HS-5 (cell line): ENCODE measurements at regions not wholly inside any gene's neighbourhood (a gene's known extent, or its start where the extent isn't known, plus 50 kb on each side); places are given as distances from the start of the nearest gene placed in this dataset.
"Not testable (repeated sequence)": the region's sequence is repeated elsewhere in the genome, so short reads cannot be mapped to it uniquely, and the experiment has no call there.

Source experiments
- DNase-seq: peaks from one replicate; pipeline ENCODE4 v3.0.0-alpha.2; 2012; ENCODE audit warnings: low read depth

DNA sequence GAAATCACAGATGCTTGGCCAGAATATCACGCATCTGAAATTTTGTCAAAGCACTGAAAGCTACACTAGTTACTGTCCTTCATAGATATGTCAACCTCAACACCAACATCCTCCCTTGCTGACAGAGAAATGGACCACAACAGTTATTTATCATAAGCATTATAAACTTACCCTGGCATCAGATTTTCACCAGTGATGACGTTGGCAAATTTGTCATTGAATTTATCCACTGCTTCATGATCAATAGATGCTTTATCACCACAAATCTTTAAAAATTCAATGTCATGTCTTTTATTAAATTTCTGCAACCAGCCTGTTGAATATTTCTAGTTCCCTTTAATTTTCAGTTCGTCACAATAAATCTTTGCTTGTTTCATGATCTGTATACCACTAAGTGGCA lies 205.7 kb downstream of the GJA1 start:
- no peak for DNase-seq

DNA sequence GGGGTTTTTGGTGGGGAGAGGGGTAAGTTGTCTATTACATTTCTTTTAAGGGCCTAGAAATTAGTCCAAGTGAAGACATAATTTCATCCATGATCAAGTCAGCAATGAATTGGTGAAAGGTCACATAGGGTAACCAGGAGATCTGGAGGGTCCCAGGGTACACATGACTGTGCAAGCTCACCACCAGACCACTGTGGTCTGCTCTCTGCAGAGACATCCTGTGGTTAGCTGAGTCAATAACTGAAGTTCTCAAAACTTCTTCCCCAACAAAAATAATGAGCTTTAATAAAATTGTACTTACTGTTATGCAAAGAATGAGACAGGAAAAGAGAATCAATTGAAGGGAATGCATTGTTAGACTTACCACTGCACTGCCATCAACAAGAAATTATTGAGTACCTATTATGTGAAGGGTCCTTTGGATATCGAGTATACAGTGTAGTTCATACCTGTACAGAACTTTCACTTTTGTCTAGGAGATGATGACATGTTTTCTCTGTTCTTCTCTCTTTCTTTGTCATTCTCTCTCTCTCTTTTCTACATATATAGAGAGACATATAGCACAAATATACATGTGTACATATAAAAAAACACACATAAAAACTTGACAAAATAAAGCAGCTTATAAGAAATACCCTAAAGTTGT lies 209.8 kb downstream of the GJA1 start:
- no peak for DNase-seq

DNA sequence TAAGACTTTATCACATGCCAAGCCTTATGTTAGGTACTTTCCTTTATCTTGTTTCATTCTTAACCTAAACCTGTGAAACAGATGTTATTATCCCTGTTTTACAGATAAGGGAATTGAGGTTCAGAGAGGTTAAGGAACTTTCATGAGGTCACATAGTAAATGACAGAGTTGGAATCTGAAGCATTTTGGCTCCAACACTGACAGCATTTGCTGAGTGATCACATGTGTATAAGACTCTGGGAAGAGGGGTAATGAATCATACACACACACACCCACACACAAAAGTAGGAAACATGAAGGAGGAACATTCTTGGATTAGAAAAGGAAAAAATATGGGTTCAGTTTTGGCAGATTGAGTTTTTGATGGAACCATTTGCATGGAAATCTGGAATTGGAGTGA lies 212.5 kb downstream of the GJA1 start:
- DNase-seq: peak; percentile 26

DNA sequence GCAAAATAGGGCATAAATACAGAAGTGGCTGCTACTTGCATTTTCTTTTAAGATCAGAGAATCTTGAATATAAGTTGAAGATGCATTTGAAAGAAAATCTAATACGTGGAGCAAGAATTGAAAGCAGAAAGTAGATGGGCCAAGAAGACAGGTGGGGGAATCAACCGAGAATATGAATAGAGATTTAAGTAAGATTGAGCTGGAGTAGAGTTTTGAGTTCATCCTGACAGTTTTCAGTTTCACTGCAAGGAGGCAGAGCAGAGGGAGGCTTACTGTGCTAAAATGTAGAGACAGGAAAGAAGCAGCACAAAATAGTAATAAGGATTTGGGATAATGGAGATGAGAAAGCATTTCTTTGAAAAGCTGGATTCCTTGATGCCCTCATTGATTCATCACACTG lies 214.5 kb downstream of the GJA1 start:
- DNase-seq: no peak

DNA sequence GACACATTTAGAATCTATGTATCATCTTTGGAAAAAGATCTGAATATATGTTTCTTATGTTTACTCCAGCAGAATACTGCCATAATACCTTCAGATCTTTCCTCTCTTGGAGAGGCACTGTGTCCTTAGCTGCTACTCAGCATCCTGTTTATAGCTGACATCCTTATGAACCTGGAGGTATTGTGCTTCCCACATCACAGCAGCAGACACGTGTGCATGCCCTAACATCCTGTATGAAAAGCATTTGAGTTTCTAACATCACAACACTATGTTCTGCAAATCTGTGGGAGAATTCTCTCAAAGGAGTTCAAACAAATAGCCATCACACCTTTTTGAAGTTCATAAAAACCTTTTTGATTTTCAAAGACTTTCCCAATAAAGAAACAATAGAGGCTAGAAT lies 216.0 kb downstream of the GJA1 start:
- no peak for DNase-seq

DNA sequence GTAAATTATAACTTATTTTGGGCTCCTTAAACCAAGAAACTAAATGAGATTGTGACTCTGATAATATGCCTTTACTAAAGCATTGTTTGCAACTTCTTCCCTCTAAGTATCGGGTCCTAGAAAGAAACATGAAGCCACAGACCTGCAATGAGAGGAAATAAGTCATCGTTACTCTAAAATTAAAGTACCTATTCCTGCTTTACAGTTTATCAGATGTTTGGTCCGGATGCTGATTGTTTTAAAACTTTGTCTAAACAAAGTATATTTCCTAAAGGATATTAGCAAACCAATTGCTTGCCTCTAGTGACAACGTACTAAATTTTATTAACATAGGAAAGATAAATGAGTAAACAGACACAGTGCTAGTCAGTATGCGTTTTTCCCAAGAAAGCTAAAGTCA lies 216.8 kb downstream of the GJA1 start:
- DNase-seq: no peak

DNA sequence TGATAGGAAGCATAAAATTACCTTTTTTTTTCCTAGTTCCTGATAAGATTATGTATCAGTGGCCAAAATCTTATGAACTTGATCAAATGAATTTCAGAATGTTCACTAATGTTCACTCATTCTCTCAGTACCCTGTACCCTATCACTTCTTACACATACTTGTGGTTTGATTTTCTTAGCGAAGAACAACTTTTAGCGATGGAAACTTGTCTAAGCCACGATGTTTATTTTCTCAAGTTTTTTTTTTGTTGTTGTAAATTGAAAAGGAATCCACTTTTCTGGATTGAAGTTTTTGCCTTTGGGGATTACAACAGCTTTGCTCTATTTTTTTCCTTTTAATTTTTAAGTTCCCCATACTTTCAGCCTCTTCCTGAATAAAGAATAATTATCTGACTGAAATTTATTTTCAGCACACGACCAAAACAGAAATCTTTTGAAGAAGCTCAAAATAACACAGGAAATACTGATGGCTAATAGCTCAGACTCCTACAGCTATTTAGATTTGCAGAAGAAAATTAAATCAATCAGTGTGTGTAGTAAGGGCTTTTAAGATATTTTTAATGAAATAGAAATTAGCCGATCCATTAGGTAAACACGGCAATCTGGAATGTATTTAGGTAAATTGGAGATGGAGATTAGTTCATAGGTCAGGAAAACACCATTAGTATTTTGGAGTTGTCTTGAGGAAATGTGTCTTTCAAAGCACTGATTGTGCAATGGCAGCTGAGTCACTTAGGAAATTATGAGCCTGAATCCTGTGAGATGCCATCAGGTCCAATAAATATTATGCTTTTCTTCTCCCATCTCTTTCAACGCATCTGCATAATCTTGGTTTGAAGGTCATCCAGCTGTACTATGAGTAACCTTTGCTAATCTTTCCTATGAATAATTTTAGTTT lies 217.5 kb downstream of the GJA1 start:
- DNase-seq: peak; percentile 87

DNA sequence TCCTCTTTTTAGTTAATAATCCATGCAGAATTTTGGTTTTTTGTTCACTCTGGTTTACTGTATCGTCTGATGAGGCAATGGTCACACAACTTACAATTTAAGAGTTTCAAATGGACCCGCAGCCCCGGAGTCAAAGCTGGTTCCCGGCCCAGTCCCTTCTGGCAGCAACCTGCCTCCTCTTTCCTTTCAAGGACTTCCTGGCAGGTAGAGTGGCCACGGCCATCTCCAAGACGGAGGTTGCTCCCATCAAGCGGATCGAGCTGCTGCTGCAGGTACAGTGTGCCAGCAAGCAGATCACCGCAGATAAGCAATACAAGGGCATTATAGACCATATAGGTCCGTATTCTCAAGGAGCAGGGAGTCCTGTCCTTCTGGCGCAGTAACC lies 218.2 kb downstream of the GJA1 start:
- no peak for DNase-seq

DNA sequence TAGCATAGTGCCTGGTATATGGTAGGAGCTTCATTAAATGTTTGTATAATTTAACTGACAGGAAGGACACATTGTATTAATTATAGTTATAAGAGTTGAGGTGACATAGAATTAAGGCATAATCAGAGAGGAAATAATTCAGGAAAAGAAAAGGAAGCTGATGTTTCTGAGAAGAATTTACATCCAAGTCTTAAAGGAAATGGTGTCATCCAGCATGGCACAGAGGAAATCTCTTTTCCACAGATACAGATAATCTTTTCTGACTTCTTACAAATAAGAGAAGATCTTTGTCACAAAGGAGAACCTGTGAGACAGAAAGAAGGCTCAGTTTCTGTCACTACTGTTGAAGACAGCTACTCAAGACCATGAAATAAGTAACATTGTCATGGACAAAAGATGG lies 222.5 kb downstream of the GJA1 start:
- DNase-seq: no peak

DNA sequence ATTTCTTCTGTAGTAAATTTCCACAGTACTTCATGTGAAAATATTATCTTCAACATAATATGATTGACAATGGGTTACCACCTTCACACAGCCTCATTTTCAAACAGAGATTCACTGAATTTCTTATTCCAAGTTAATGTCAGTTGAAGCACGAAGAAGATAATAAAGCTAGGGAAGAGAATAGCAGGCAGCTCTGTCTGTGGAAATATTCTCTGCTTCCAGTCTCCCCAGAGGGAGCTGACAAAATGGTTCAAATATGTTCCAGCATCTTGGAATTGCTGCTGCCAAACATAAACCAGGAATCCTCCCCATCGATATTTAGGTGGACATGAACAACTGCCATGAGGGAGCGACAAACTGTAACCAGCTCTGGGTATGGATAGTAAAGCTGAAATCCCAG lies 224.8 kb downstream of the GJA1 start:
- no peak for DNase-seq

DNA sequence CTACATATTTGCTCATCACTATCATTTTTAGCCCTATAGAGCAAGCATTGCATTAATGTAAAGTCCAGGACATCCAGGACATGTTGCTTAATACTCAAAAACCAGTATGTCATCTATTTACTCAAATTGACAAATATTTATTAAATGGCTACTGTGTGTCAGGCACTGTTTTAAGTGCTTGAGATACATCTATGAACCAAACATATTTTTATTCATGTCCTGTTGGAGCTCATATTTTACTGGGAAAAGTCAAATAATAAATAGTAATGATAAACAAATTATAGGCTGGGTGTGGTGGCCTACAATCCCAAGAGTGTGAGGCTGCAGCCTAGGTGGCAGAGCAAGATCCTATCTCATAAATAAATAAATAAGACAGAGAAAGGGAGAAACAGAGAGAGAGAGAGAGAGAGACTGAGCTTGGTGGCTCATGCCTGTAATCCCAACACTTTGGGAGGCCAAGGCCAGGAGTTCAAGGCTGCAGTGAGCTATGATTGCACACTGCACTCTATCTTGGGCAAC lies 227.9 kb downstream of the GJA1 start:
- no peak for DNase-seq

DNA sequence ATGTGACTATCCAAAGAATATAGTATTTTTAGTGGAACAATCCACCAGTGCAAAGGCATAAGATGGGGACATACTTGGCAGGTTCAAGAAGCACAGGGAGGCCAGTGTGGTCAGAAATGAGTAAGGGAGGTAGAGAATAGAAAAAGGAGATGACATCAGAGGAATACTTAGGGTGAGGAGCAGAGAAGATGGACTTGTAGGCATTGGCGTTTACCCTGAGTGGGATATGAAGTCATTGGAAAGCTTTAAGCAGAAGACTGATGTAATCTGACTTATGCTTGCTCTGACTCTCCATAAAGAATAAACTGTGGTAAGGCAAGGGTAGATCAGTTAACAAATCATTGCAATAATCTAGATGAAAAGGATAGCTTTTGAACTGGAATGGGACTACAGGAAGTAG lies 228.7 kb downstream of the GJA1 start:
- DNase-seq: no peak

DNA sequence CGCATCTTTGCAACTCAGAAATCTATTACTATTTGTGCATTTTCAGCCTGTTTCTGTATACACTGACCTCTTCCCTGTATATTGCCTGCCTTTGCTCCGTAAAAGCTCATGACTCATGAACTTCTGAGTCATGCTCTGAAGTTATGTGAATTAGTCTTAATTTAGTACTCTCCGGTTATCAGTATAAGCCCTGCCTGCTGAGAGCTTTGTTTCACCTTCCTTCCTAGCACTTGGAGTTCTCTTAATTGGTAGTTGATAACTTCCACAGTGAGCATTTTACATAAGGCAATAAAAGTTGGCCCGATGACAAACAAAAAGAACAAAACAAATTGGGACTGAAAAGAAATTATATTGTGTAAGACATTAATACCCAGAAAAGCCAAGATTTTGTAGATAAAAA lies 231.4 kb downstream of the GJA1 start:
- DNase-seq: peak; percentile 57

DNA sequence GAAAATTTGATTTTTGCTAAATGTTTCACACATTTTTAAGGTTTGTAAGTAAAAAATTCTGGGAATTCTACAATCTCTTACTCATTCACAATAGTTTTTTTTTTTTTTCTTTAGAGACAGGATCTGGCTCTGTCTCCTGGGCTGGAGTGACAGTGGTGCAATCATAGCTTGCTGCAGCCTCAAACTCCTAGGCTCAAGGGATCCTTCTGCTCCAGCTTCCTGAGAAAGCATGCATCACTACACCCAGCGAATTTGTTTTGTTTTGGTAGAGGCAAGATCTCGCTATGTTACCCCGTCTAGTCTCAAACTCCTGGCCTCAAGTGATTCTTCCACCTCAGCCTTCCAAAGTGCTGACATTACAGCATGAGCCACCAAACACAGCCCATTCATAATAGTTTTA lies 232.8 kb downstream of the GJA1 start:
- no peak for DNase-seq

DNA sequence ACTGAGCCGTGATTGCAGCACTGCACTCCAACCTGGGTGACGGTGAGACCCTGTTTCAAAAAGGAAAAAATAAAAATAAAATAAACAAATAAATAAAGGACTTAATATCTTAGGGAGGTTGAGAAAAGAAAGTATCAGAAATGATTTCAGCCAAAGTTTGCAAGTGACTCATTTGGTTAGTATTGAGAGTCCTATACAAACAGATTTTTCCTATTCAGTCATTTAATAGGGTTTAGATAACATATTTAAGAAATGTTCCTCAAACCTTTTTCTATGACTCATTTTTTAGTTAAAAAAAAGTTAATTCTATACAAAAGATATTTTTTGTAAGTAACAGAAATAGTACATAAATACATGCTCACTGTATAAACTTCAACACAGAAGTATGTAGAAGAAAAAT lies 235.1 kb downstream of the GJA1 start:
- no peak for DNase-seq

DNA sequence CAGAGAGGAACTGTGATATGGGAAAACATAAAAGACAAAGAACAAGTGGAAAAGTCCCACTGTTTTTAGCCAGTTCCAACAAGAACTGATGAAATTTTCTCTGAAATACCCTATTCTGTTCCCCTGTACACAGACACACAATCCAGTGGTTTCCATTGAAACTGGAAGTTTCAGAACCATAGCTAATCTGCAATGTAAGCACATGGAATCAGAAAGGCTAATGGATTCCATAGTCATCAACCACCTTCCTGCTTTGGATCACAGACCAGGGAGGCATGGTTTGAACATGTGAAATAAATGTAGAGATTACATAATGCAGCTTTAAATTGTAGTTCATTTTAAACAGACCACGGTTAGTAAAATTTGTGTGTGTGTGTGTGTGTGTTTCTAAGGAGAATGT lies 242.1 kb downstream of the GJA1 start:
- no peak for DNase-seq

DNA sequence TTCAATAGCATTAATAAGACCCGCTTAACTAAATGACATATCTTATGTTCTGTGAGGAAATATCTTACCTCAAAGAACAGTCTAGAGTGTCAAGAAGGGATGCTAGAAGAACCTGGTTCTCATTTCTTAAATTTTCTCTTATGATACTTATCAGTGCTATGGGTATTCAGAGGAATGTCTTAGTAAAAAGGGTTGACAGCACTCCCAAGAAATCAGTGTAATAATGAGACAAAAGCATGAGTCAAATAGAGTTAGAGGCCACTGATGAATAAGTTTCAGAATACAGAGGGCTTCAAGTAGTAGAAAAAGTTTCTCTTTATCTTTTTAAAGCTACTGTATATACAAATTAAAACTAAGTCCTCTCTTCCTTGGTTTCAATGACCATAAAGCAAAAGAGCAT lies 242.8 kb downstream of the GJA1 start:
- DNase-seq: no peak

DNA sequence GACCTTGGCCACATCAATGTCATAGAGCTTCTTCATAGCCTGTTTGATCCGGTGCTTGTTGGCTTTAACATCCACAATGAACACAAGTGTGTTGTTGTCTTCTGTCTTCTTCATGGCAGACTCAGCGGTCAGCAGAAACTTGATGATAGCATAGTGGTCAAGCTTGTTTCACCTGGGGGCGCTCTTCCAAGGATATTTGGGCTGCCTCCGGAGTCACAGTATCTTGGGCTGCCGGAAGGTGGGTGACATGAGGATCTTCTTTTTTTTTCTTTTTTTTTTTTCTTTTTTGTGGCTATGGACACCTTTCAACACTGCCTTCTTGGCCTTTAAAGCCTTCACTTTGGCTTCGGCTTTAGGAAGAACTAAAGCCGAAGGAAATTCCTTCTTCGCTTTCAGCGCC lies 244.6 kb downstream of the GJA1 start:
- no peak for DNase-seq

DNA sequence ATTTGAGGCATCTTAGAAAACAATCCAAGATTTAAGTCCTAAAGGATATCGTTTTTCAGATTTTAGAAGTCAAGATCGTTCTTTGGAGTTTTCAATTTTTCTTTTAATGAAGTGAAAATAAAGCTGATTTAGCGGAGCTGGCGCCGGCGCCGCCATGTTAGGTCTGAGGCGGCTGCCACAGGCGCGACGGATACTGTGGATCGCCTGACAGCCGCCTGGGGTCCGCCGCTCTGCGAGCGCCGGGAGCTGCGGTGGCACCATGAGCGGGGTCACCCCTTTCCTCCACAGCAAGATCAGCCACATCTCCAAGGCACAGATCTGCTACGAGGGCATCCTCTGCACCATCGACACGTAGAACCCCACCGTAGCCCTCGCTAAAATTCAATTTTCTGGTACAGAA lies 247.2 kb downstream of the GJA1 start:
- DNase-seq: no peak

DNA sequence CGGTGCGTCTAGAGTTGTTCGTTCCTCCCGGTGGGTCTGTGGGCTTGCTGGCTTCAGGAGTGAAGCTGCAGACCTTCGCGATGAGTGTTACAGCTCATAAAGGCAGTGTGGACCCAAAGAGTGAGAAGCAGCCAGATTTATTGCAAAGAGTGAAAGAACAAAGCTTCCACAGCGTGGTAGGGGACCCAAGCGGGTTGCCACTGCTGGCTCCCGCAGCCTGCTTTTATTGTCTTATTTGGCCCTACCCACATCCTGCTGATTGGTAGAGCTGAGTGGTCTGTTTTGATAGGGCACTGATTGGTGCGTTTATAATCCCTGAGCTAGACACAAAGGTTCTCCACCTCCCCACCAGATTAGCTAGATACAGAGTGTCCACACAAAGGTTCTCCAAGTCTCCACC lies 250.4 kb downstream of the GJA1 start:
- DNase-seq: not testable (repeated sequence)

DNA sequence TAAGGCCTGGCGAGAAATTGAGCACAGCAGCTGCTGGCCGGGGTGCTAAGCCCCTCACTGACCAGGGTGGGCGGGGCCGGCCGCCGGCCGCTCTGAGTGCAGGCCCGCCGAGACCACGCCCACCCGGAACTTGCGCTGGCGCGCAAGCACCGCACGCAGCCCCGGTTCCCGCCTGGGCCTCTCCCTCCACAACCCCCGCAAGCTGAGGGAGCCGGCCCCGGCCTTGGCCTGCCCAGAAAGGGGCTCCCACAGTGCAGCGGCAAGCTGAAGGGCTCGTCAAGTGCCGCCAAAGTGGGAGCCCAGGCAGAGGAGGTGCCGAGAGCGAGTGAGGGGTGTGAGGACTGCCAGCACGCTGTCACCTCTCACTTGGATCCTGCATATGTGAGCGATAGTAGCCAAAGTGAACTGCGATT lies 251.2 kb downstream of the GJA1 start:
- no peak for DNase-seq

DNA sequence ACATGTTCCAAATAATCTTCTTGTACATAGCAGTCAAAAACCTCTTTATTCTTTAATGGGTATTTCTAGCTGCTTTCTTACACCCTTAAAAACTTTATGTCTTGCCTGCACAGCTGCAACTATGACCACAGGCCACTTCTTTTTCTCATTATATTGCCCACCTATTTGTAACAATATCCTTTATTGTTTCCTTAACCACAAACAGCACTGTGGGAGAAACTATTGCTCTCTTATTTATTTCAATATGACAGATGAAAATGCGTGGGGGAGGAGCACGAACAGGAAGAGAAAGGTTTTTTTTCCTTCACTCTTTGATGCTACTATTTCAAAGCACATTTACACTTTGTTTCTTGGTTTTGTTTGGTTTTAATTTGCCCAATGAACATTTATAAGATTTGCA lies 253.5 kb downstream of the GJA1 start:
- DNase-seq: no peak

DNA sequence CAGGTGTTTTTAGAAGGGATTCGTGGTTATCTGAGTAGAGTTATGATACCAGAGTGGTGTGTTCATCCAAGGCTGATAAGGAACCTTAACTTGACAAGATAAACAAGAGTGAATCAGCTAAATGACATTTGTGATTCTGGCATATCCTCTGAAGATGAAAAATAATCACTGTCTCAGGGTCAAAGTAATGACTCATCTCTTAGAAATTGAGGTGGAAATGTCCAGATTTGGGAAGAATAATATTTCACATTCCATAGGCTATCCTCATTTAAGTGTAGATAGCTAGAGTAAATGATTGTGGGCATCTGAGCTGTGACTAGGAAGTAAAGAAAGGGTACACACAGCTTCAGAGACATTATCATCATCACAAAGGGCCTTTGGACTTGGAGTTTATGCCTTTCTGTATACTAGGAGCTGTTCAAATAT lies 255.7 kb downstream of the GJA1 start:
- peak; percentile 81 for DNase-seq

DNA sequence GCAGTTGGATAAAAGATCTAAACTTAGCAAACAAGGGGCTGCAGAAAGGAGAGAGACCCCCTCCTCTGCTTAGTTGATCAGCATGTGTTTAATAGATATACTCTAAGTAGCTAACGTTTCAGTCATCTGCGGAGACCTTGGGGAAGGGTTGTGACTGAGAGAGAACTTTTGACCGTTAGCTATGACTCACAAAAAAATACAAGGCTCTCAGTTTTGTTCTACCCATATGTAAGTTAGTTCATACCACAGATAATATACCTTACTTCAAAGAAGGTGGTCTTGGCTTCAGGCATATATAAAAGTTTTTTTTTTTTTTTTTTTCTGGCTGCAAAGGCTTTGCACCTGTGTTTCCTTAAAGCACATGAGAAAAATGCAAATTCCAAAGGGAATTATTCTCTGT lies 258.9 kb downstream of the GJA1 start:
- no peak for DNase-seq
